Head of caudate nucleus (tissue), 42 donors: ENCODE measurements at regions not wholly inside any gene's neighbourhood (a gene's known extent, or its start where the extent isn't known, plus 50 kb on each side); places are given as distances from the start of the nearest gene placed in this dataset.

Experiments used
- DNase-seq, 42 donors: peaks; one replicate each; pipeline versions ENCODE4 v3.0.0 to v3.0.0-alpha.2; 2020 to 2021; ENCODE audit warnings: mixed read lengths in 7 of 42
- intact Hi-C: fragments of 100-400 bp; cut with DNase I; formaldehyde crosslinking; loops from one replicate; pipeline ENCODE4 v1.15.0; 2022

DNA sequence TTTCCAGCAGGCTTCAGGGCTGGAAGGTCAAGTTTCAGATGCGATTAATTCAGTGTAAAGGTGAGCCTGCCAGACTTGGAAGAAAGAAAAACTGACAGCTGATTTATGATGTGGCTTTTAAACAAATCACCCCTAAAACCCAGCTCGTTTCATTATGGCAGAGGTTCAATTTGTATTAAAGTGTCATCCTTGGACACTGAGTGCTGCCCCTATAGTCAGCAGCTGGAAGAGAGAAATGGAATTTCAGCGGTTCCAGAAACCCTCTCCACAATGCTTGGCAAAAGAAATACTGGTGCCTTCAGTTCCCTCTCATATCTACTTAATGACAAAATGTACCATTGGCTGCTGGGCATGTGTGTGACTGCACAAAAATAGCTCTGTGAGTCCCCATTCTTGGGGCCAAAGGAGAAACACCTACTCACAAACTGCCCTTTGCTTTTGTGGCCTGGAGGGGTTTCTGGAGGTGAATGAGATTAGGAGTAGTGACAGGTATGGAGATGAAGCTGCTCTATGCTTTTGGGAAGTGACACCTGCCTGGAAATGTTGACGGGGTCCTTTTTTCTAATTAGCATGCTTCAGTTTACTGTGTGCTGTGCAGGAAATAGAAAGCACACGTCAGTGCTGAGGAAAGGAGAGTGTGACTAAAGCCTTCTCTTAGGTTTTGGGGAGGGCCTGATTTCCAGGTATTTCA, 95.1 kb upstream of the TSPAN2 start:
- intact Hi-C loops, result no loop called here
- no peak for DNase-seq

DNA sequence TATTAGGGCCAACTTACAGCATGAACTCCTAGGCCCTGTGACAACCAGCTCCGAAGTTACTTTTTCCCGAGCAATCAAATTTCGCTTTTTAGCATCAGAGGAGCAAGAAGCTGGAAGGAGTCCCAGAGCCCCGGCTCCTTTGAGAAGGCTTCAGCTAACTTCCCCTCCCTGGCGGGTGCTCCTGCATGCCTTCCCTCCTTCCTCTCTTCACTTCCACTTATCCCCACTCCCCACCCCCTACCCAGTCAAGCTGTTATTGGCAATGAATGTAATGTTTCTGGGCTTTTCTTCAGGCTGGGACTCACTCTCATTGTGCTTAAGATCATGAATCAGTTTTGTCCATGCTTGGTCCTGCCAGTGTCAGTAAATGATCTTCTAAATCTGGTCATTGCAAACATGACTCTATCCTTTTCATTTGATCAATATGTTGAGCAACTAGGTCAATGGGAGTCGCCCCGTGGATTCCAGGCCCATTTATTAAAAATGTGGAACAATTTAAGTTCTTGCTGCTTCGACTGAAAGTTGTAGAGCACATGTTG, 94.5 kb upstream of the TSPAN2 start:
- peak in 1 of 42 donors; percentile 56 for DNase-seq
- intact Hi-C loops, result no loop called here

DNA sequence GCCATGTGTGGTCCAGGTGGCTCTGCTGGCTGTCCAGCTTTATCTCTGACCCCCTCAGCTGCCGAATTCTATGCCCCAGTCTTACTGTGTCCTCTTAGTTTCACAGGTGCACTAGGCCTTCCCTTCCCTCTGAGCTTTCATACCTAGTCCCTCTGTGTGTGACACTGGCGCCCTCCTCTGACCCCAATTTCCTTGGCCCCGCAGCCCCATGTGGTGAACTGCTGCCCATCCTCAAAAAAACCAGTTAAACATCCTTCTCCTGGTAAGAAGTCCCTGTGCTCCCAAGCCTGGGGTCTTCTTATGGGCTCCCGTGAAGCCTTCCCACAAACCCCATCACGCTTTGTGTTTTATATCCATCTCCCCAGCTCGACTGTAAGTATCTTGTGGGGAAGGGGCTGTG, 93.9 kb upstream of the TSPAN2 start:
- intact Hi-C loops, result no loop called here

DNA sequence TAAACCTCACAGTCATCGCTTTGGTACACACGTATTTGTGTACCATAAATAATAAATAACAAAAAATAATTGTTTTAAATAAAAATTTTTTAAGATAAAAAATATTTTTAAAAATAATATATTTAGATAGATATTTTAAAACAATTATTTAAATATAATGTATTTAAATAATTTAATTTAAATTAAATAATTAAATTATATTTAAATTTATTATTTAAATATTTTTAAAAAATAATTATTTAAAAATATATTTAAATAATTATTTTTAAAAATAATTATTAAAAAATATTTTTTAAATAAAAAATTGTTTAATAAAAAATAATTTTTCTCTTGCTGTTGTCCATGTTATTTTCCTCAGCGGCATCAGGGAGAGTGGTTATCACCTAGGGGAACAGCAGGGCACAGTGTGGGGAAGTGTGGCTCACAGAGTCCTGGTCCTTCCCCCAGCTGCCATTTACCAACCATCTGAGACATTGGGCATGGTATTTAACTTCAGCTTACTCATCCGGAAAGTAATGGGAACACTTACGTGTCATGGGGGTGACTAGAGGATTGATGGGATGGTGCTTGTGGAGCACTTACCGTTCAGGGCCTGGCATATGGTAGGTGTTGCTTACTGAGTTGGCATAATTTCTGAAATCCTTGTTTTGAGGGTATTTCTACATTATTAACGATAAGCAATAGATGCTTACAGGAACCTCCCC, 92.9 kb upstream of the TSPAN2 start:
- intact Hi-C loops, result no loop called here
- DNase-seq, result no peak

More for the DNA sequence above, 93.9 kb upstream of the TSPAN2 start:
- no peak for DNase-seq

DNA sequence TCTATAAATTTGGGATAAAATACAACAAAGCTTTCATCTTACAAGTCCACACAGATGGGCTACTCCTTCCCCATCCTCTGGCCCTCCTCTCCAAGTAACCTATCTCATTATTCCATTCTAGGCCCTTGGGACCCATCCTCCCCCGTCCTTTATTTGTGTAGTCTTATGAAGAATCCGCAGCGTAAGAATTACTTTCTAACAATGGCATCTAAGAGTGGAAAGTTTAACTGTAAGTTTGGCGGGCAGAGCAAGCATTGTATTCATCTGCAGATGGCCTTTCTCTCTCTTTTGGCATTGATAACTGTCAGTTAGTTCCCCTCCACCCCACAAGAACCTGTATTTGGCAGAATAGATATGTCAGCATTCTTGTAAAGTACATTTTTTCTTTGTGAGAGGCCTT, 91.9 kb upstream of the TSPAN2 start:
- no peak for DNase-seq
- intact Hi-C loops, result no loop called here

DNA sequence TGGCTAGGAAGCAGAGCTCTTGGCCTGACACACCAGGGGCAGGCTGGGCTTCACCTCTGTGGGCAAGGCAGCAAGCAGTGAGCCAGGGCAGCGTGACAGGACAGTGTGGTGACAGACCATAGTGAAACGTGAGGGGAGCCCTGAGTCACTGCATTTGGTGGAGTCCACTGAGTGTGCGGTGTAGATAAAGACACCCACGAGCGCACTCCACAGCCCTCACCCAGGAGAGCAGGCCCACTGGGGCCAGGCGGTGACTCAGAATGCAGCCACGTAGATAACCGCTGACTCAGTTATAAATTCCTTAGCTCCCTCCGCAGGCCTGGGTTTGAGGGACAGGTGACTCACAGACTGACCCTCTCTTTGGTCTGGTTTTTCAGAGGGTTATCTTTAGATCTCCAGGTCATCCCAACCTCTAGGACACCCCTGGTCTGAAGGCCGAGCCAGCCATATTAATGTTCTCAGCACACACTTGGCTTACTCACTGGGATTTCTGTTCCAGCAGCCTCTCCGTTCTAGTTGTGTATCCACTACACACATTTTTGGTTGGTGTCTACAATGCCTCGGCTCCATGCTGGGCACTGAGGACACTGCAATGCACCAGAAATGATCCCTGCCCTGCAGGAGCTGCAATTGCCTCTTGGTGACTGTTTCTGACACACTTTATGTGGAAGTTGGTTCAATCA, 90.2 kb upstream of the TSPAN2 start:
- DNase-seq, result no peak
- intact Hi-C loops, result no loop called here

DNA sequence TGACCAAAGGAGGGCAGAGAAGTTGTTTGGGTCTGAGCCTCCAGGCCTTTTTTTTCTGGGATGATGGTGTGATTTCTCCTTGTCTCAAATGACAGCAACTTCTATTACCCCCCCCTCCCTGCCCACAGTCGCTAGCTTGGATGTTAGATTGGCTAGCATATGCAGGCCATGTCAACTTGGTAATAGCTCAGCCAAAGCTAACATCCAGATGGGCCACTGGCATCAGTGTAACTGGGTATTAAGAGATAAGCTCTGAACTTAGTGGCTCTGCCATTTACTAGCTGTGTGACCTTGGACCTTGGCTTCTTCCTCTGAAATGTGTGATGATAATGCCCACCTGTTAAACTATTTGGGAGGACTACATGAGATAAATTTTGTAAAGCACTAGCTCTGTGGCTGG, 86.9 kb upstream of the TSPAN2 start:
- DNase-seq, result no peak
- intact Hi-C loops, result no loop called here

DNA sequence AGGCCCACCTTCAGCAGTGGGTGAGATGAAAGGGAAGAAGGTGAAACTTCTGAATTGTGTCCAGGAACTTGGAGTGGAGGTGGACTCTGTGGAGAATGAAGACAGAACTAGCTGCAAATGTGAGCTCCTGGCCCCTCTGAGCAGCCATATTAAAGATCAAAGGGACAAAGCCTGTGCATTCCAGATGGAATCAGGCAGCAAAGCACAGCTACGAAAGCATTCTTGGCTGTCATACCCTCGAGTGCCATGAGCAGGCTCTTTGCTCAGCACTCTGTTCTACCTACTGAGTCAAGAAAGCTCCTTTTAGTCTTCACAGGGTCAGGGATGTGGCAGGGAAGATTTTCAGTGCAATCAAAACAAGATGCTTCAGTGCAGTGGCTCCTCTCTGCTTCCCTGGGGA, 86.3 kb upstream of the TSPAN2 start:
- intact Hi-C loops, result no loop called here

DNA sequence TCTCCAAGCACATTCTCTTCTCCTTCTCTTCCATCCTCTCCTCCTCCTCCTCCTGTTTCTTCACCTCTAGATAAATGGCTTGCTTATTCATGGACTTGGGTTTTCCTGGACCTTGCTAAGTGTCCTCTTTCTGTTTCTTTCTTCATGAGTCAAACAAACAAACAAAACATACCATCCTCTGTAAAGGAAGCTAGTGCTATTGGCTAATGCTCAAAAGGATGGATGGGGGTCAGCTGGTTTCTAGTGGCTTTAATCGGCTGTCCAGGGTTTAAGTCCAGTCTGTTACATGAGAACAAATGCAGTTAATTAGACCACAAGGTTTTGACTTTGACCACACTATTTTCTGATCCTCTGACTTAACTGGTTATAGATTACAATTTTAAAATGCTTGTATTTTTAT, 83.8 kb upstream of the TSPAN2 start:
- DNase-seq, result no peak
- intact Hi-C loops, result no loop called here

More for the DNA sequence above, 86.3 kb upstream of the TSPAN2 start:
- no peak for DNase-seq

DNA sequence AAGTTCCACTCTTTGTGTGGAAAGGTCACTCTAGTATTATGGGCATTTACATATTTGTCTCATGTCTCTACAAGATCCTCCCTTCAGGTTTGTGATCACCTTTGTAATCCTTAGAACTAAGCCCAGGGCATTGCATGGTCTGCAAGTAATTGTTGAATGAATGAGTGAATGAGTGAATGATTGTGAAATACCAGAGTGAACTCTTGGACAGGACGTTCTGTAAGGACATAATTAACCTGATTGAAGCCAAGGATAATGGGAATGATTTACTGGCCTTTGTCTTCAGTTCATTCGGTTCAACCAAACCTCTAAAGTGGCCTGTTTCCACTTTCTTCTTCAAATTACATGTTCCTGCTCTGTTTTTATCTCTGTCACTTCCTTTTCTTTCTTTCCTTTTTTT, 83.0 kb upstream of the TSPAN2 start:
- DNase-seq, result no peak
- intact Hi-C loops, result no loop called here

DNA sequence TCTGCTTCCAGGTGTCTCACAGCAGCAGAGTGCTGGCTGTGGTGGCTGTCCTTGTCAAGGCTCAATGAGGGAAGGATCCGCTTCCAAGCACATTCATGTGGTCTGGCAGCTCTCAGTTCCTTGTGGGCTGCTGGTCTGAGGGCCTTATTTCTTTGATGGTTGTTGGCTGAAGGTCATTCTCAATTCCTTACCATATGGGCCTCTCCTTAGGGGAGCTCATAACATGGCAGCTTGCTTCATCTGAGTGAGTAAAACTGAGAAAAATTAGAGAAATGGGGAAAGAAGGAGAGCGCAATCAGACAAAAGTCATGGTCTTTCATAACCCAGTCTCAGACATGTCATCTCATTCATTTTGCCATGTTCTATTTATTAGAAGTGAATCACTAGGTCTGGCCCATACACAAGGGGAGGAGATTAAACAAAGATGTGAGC, 81.7 kb upstream of the TSPAN2 start:
- DNase-seq, result no peak
- intact Hi-C loops, result no loop called here

DNA sequence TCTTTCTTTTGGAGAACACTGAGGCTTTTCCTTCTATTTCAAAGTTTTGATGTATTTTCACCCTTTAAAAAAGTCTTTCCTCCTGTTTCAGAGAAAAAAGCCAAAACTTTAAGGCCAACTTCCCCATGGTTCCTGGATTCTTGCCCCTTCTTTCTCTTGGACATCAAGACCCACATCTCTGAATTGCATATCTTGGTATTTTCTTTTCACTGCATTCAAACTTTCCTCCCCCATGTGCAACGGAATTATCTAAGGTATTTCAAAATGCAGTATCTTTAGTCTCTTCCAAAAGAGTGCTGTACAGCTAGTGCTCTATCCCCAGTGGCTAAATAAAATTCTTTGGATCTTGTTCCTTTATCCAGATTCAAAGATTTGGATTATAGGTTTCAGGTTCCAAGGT, 81.1 kb upstream of the TSPAN2 start:
- intact Hi-C loops, result no loop called here
- DNase-seq, result no peak

DNA sequence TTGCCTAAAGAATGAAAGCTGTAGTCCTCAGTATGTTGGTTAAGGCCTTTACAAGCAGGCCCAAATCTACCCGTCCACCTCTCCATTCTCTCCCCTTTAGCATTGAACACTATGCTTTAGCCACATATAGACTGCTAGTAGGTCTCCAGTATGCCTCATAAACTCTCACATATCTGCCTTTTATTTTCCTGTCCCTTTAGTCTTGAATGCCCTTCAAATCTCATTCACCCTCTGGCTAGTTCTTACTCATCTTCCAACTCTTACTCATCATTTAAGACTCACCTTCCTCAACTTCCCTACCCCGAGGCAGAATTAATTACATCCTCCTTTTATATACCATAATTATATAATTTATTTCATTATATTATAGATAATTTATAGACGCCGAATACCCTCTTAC, 78.7 kb upstream of the TSPAN2 start:
- intact Hi-C loops, result no loop called here
- no peak for DNase-seq

DNA sequence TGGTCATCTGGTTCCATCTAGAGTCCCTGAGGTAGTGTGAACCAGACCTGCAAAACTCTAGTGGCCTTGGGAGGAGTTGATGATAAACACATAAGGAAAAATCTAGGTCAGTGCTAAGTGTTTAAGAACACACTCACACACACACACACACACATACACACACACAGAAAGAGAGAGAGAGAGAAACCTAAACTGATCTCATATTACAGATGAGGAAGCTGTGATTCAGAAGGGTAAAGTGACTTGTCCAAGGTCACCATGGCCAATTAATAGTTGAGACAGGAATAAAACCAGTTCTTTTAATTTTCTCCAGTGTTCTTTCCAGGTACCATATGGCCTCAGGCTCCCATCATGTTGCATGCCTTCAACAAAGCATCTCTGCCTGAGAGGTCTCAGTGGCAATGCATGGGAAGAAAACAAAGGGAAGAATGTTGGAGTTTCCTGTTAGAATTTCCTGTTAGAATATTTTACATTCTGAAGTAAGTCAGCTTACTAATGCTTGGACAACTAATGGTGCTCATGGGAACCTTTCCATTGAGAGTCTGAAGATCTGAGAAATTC, 77.3 kb upstream of the TSPAN2 start:
- no peak for DNase-seq
- intact Hi-C loops, result no loop called here

DNA sequence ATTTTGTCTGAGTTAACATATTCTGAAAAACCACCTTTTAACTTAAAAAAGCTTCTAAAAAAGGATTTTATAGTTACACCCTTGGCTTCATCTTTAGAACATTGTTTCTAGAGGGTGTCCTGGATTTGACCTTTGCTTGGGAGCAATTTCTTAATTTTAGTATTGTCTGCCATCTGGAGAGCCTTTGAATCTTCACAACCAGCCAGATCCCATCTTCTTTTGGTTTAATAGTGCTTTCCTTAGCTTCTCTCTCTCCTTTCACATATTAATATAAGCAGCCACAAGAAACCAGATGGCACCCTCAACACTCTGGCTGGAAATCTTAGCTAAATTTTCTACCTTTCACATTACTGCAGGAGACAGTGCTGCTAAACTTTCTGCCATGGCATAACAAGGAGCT, 76.5 kb upstream of the TSPAN2 start:
- intact Hi-C loops, result no loop called here
- DNase-seq, result no peak

DNA sequence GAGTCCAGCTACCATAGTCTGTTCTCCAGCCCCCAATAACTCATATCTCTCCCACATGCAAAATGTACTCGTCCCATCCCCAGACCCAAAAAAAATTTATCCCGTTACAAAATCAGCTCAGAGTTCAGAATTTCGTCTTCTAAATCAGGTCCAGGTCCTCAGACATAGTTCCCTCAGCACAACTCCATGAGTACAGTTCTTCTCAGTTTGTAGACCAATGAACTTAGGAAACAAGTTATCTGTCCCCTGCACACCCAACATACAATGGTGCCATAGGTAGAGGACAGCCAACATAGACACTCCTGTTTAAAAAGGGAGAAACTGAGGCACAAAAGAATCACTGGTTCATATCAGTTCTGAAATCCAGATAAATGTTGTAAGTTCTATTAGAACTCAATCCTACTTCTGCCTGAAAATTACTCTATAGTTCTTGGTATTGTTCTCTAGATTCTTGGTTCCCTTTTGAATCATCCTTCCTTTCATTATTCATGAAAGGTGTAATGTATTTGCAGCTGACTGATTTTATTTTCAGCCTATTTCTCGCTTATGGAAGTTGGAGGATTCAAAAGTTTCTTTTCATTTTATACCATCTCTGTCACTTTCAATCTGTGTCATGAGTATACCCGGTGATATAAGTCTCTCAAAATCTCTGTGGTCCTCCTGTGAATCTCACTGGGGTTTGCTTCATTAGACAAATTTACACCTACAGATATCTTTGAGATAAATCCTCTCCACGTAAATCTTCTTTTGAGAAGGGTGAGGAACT, 75.8 kb upstream of the TSPAN2 start:
- DNase-seq, result no peak
- intact Hi-C loops, result no loop called here

DNA sequence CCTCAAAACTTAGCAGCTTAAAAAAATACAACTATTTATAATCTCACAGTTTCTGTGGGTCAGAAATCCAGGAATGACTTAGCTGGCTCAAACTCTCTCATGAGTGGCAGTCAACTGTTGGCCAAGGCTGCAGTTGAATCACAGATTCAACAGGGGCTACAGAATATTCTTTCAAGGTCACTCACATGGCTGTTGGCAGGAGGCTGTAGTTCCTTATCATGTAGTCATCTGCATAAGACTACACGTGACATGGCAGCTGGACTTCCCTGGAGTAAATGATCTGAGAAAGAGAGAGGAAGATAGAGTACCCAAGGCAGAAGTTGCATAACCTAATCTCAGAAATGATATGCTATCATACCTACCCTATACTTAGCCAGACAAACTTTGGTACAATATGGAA, 75.2 kb upstream of the TSPAN2 start:
- no peak for DNase-seq
- intact Hi-C loops, result no loop called here

DNA sequence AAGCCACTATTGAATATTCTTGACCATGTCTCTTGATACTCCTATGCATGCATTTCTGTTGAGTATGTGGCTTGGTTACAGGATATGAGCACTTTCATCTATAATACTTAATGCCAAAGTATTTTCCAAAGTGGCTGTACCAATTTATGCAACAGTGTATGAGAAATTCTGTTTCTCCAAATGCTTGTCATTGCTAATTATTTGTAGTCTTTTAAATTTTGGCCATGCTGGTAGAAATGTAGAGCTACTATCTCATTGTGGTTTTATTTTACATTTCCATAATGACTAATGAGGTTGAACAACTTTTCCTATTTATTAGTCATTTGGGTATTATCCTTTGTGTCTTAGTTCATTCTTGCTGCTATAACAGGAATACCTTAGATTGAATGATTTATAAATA, 71.4 kb upstream of the TSPAN2 start:
- no peak for DNase-seq
- intact Hi-C loops, result no loop called here

DNA sequence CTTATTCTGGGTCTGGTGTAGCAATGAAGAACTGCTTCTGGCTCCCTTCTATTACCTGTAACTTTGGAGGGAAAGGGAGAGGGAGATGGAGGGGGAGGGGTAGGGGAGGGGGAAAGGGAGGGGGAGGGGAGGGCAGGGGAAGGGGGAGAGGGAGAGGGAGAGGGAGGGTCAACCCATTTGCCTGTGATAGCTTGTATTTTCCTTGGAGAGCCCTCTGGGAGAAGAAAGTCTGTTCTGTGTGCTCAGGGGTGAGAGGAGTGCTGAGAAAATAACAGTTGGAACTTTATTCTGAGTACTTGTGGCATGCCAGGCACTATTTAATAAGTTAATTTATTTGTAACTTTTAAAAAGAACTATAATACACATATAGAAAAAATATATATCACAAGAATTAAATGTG, 70.7 kb upstream of the TSPAN2 start:
- intact Hi-C loops, result no loop called here
- DNase-seq, result no peak
